ENCODE measurements at regions not wholly inside any gene's neighbourhood (a gene's known extent, or its start where the extent isn't known, plus 50 kb on each side); places are given as distances from the start of the nearest gene placed in this dataset.

- Histone ChIP-seq H3K79me2 (ENCODE audit: insufficient read depth, low read length) (no peaks in the 10 kb centered on the region), H3K4me3 (ENCODE audit: low read length, poor library complexity, severe bottlenecking) (no peak overlapping the region), H3F3A (ENCODE audit: low read depth) (0 out of 2 replicates have a peak, but pooled peaks cover 4% of the 10 kb centered on the region), H3K9me3 (ENCODE audit: insufficient read depth, low read depth, low read length) (no peaks in the 10 kb centered on the region), H3K9me2 (replicated peaks; ENCODE audit: low read depth, low read length) (no peaks in the 10 kb centered on the region), H3K27me3 (ENCODE audit: insufficient read depth, low read length, poor library complexity, severe bottlenecking) (no peaks in the 10 kb centered on the region), H3K9ac (ENCODE audit: low read depth, low read length, poor library complexity, severe bottlenecking) (no peak overlapping the region), H4K20me1 (ENCODE audit: insufficient read depth, low read length, poor library complexity, severe bottlenecking) (no peaks in the 10 kb centered on the region), H3K4me1 (ENCODE audit: insufficient read depth, low read length, poor library complexity, severe bottlenecking) (peaks cover 48% of the 10 kb centered on the region), H2AFZ (ENCODE audit: low read length) (no peak overlapping the region), H3K36me3 (ENCODE audit: insufficient read depth, low read length) (no peaks in the 10 kb centered on the region), H3K4me2 (ENCODE audit: low read depth, low read length, poor library complexity, severe bottlenecking) (peak overlapping the region; percentile 37)
- no peak for TF ChIP-seq EZH2phosphoT487 (IDR thresholded peaks at IDR 0.05; ENCODE audit: borderline replicate concordance)
- TF ChIP-seq CTCF (conservative IDR thresholded peaks at IDR 0.05; ENCODE audit: low read length), result no peak
These were observed 133.8 kb upstream of the PRSS1 start for GRCh38 chr7:142615508-142615907.

- no peaks in the 10 kb centered on the region for H3K79me2 ChIP-seq (ENCODE audit: insufficient read depth, low read length)
- no peaks in the 10 kb centered on the region for H3K27me3 ChIP-seq (ENCODE audit: insufficient read depth, low read length, poor library complexity, severe bottlenecking)
- H3K9ac ChIP-seq (ENCODE audit: low read depth, low read length, poor library complexity, severe bottlenecking), result no peak overlapping the region
- H3F3A ChIP-seq (ENCODE audit: low read depth), result 0 out of 2 replicates have a peak, but pooled peaks cover 4% of the 10 kb centered on the region
- no peaks in the 10 kb centered on the region for H4K20me1 ChIP-seq (ENCODE audit: insufficient read depth, low read length, poor library complexity, severe bottlenecking)
- no peak overlapping the region for H2AFZ ChIP-seq (ENCODE audit: low read length)
- H3K36me3 ChIP-seq (ENCODE audit: insufficient read depth, low read length), result no peaks in the 10 kb centered on the region
- TF ChIP-seq EZH2phosphoT487 (IDR thresholded peaks at IDR 0.05; ENCODE audit: borderline replicate concordance) (no peak), CTCF (conservative IDR thresholded peaks at IDR 0.05; ENCODE audit: low read length) (no peak)
- no peak overlapping the region for H3K4me2 ChIP-seq (ENCODE audit: low read depth, low read length, poor library complexity, severe bottlenecking)
- H3K9me3 ChIP-seq (ENCODE audit: insufficient read depth, low read depth, low read length), result no peaks in the 10 kb centered on the region
- H3K4me1 ChIP-seq (ENCODE audit: insufficient read depth, low read length, poor library complexity, severe bottlenecking), result peaks cover 54% of the 10 kb centered on the region
- H3K9me2 ChIP-seq (replicated peaks; ENCODE audit: low read depth, low read length), result no peaks in the 10 kb centered on the region
- H3K4me3 ChIP-seq (ENCODE audit: low read length, poor library complexity, severe bottlenecking), result no peak overlapping the region
These were observed 135.2 kb upstream of the PRSS1 start for GRCh38 chr7:142614116-142614515.

GRCh38 chr7:142612237-142612881, 136.9 kb upstream of the PRSS1 start:
- Histone ChIP-seq H2AFZ (ENCODE audit: low read length) (no peak overlapping the region), H3K4me2 (ENCODE audit: low read depth, low read length, poor library complexity, severe bottlenecking) (no peak overlapping the region), H3K9me2 (replicated peaks; ENCODE audit: low read depth, low read length) (no peaks in the 10 kb centered on the region), H3K4me1 (ENCODE audit: insufficient read depth, low read length, poor library complexity, severe bottlenecking) (peaks cover 53% of the 10 kb centered on the region), H3K4me3 (ENCODE audit: low read length, poor library complexity, severe bottlenecking) (no peak overlapping the region), H3K79me2 (ENCODE audit: insufficient read depth, low read length) (no peaks in the 10 kb centered on the region), H3K9ac (ENCODE audit: low read depth, low read length, poor library complexity, severe bottlenecking) (peak overlapping the region; percentile 45), H3K9me3 (ENCODE audit: insufficient read depth, low read depth, low read length) (no peaks in the 10 kb centered on the region), H3F3A (ENCODE audit: low read depth) (0 out of 2 replicates have a peak, but pooled peaks cover 4% of the 10 kb centered on the region), H4K20me1 (ENCODE audit: insufficient read depth, low read length, poor library complexity, severe bottlenecking) (no peaks in the 10 kb centered on the region), H3K36me3 (ENCODE audit: insufficient read depth, low read length) (no peaks in the 10 kb centered on the region), H3K27me3 (ENCODE audit: insufficient read depth, low read length, poor library complexity, severe bottlenecking) (no peaks in the 10 kb centered on the region)
- no peak for TF ChIP-seq CTCF (conservative IDR thresholded peaks at IDR 0.05; ENCODE audit: low read length)
- no peak for TF ChIP-seq EZH2phosphoT487 (IDR thresholded peaks at IDR 0.05; ENCODE audit: borderline replicate concordance)

Measured in Loucy (cell line).